ENCODE measurements at regions not wholly inside any gene's neighbourhood (a gene's known extent, or its start where the extent isn't known, plus 50 kb on each side); places are given as distances from the start of the nearest gene placed in this dataset.
"Not testable (repeated sequence)": the region's sequence is repeated elsewhere in the genome, so short reads cannot be mapped to it uniquely, and the experiment has no call there.

DNA sequence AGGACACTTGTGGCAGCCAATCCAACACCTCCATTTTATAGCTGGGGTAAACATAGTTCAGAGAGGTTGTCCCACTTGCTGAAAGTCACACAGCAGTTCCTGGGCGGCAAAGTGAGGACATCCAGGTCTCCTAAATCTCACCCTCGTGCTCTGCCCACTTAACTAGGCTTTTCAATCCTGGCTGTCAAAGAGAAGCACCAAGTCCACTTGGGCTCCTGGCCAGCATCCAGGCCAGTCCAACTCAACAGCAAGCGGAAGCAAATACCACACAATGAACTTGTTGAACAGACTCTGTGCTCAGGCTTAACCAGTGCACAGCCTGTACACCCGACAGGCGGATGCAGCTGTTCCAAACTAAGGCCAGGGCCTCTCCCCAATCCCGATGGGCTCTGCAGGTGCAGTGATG, 60.4 kb upstream of the SPN start (continued):
- TF ChIP-seq KDM1A (CRISPR knock-in tag; IDR thresholded peaks at IDR 0.05) (0 out of 2 replicates have a peak, but pooled peaks have one; percentile 35), ZNF629 (CRISPR knock-in tag; conservative IDR thresholded peaks at IDR 0.05) (peak; percentile 67), ADNP (CRISPR knock-in tag; IDR thresholded peaks at IDR 0.05) (peak; percentile 61; the same call in 1 of the 2 replicates), ZSCAN25 (CRISPR knock-in tag; IDR thresholded peaks at IDR 0.05) (peak; percentile 39; the same call in 1 of the 2 replicates), ZFP91 (CRISPR knock-in tag; IDR thresholded peaks at IDR 0.05; ENCODE audit: borderline replicate concordance) (peak; percentile 52; the same call in 1 of the 2 replicates), ZNF510 (CRISPR knock-in tag; IDR thresholded peaks at IDR 0.05; ENCODE audit: low read depth) (peak; percentile 58; the same call in 1 of the 2 replicates), SOX13 (CRISPR knock-in tag; conservative IDR thresholded peaks at IDR 0.05 in 1 of 2, IDR thresholded peaks at IDR 0.05 in 1 of 2) (peak in 1 of 2 experiments; percentile 66; a peak in 2 of 4 replicates), HNF1A (CRISPR knock-in tag; IDR thresholded peaks at IDR 0.05; ENCODE audit: borderline replicate concordance) (peak; percentile 59; the same call in 1 of the 2 replicates), FOXA3 (CRISPR knock-in tag; IDR thresholded peaks at IDR 0.05) (0 out of 2 replicates have a peak, but pooled peaks have one; percentile 31), ZNF230 (CRISPR knock-in tag; IDR thresholded peaks at IDR 0.05) (peak; percentile 60), ZNF652 (CRISPR knock-in tag; IDR thresholded peaks at IDR 0.05; ENCODE audit: borderline replicate concordance, low read depth) (peak; percentile 50)
- TF ChIP-seq, protein P1, sequence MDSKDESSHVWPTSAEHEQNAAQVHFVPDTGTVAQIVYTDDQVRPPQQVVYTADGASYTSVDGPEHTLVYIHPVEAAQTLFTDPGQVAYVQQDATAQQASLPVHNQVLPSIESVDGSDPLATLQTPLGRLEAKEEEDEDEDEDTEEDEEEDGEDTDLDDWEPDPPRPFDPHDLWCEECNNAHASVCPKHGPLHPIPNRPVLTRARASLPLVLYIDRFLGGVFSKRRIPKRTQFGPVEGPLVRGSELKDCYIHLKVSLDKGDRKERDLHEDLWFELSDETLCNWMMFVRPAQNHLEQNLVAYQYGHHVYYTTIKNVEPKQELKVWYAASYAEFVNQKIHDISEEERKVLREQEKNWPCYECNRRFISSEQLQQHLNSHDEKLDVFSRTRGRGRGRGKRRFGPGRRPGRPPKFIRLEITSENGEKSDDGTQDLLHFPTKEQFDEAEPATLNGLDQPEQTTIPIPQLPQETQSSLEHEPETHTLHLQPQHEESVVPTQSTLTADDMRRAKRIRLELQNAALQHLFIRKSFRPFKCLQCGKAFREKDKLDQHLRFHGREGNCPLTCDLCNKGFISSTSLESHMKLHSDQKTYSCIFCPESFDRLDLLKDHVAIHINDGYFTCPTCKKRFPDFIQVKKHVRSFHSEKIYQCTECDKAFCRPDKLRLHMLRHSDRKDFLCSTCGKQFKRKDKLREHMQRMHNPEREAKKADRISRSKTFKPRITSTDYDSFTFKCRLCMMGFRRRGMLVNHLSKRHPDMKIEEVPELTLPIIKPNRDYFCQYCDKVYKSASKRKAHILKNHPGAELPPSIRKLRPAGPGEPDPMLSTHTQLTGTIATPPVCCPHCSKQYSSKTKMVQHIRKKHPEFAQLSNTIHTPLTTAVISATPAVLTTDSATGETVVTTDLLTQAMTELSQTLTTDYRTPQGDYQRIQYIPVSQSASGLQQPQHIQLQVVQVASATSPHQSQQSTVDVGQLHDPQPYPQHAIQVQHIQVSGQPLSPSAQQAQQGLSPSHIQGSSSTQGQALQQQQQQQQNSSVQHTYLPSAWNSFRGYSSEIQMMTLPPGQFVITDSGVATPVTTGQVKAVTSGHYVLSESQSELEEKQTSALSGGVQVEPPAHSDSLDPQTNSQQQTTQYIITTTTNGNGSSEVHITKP (CRISPR knock-in tag; IDR thresholded peaks at IDR 0.05; ENCODE audit: low read depth): 0 out of 2 replicates have a peak, but pooled peaks have one; percentile 40
- TF ChIP-seq, protein P2, sequence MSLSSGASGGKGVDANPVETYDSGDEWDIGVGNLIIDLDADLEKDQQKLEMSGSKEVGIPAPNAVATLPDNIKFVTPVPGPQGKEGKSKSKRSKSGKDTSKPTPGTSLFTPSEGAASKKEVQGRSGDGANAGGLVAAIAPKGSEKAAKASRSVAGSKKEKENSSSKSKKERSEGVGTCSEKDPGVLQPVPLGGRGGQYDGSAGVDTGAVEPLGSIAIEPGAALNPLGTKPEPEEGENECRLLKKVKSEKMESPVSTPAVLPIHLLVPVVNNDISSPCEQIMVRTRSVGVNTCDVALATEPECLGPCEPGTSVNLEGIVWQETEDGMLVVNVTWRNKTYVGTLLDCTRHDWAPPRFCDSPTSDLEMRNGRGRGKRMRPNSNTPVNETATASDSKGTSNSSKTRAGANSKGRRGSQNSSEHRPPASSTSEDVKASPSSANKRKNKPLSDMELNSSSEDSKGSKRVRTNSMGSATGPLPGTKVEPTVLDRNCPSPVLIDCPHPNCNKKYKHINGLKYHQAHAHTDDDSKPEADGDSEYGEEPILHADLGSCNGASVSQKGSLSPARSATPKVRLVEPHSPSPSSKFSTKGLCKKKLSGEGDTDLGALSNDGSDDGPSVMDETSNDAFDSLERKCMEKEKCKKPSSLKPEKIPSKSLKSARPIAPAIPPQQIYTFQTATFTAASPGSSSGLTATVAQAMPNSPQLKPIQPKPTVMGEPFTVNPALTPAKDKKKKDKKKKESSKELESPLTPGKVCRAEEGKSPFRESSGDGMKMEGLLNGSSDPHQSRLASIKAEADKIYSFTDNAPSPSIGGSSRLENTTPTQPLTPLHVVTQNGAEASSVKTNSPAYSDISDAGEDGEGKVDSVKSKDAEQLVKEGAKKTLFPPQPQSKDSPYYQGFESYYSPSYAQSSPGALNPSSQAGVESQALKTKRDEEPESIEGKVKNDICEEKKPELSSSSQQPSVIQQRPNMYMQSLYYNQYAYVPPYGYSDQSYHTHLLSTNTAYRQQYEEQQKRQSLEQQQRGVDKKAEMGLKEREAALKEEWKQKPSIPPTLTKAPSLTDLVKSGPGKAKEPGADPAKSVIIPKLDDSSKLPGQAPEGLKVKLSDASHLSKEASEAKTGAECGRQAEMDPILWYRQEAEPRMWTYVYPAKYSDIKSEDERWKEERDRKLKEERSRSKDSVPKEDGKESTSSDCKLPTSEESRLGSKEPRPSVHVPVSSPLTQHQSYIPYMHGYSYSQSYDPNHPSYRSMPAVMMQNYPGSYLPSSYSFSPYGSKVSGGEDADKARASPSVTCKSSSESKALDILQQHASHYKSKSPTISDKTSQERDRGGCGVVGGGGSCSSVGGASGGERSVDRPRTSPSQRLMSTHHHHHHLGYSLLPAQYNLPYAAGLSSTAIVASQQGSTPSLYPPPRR (CRISPR knock-in tag; IDR thresholded peaks at IDR 0.05; ENCODE audit: borderline replicate concordance): peak; percentile 16; the same call in 1 of the 2 replicates
- not testable (repeated sequence) for TF ChIP-seq SOX13 (IDR thresholded peaks at IDR 0.05); HNF1A (IDR thresholded peaks at IDR 0.05; ENCODE audit: low read depth)

All from HepG2 (cell line).